GM10266 (cell line): ENCODE measurements at regions not wholly inside any gene's neighbourhood (a gene's known extent, or its start where the extent isn't known, plus 50 kb on each side); places are given as distances from the start of the nearest gene placed in this dataset.

Source experiments
- DNase-seq: peaks from one replicate; pipeline ENCODE4 v3.0.0; 2012; ENCODE audit errors: extremely low spot score
- TF ChIP-seq, protein P1 (sequence below): IDR thresholded peaks from 2 replicates; pipeline ENCODE4 v1.5.1; 2012; ENCODE audit warnings: mild to moderate bottlenecking, low read depth; ENCODE audit not compliant: control insufficient read depth, insufficient read depth; ENCODE audit errors: missing control alignments

DNA sequence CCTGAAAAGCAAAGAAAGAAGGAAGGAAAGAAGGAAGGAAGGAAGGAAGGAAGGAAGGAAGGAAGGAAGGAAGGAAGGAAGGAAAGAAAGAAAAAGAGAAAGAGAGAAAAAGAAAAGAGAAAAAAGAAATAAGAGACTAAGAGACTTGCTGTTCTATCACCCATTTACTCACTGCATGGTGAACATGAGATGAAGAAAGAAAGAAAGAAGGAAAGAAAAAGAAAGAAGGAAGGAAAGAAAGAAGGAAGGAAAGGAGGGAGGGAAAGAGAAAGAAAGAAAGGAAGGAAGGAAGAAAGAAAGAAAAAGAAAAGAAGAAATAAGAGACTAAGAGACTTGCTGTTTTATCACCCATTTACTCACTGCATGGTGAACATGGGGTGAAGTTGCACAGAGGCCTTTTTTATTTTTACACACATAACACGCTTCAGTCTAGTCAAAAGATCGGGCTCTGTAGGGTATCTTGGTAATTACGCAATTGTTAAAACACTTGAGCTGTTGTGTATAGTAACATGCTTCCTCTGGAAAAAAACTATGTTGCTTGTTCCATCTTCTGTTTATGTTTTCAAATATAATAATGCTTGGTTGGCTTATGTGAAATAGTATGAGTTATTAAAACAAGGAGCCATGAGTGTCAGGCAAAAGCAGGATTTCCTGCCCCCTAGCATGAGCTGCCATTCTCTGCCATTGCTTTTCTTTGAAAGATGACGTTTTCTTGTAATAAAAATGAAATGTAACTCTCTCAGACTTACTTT lies 119.3 kb upstream of the ZNF608 start:
- TF ChIP-seq, protein P1, sequence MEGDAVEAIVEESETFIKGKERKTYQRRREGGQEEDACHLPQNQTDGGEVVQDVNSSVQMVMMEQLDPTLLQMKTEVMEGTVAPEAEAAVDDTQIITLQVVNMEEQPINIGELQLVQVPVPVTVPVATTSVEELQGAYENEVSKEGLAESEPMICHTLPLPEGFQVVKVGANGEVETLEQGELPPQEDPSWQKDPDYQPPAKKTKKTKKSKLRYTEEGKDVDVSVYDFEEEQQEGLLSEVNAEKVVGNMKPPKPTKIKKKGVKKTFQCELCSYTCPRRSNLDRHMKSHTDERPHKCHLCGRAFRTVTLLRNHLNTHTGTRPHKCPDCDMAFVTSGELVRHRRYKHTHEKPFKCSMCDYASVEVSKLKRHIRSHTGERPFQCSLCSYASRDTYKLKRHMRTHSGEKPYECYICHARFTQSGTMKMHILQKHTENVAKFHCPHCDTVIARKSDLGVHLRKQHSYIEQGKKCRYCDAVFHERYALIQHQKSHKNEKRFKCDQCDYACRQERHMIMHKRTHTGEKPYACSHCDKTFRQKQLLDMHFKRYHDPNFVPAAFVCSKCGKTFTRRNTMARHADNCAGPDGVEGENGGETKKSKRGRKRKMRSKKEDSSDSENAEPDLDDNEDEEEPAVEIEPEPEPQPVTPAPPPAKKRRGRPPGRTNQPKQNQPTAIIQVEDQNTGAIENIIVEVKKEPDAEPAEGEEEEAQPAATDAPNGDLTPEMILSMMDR, result no peak
- no peak for DNase-seq

DNA sequence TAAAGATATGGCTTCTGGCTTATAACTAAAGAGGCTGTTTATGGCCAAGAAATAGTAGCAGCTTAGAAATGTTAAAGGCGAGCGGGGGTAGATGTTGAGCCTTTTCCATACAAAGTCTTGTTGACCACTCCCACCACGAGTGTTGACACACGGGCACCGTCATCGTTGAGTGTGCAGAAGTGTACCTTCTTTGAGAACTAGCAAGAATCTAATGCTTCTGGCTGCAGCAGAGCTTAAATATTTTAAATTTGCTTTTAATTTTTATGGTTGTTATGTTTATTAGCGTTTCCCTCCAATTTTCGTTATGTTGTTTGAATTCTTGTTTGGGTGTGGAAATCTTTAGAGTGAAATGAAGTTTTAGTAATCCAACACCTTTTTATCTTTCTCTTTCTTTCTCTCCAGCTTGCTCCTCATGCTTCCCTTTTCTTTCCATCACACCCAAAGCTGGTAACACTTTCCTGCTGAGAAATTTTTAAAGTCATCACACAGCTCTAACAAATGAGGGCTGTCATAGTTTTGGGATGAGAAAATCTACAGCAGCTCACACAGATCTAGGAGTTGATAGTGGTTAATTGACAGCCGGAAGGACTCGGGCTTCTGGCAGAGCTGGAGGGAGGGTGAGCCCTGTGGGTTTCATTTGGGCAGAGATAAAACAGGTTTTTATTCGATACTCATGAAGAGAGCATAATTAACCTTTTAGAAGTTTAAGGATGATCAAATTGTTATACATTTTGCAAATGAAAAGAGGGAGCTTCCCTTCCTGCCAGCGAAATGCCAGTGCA lies 120.1 kb upstream of the ZNF608 start:
- no peak for DNase-seq

DNA sequence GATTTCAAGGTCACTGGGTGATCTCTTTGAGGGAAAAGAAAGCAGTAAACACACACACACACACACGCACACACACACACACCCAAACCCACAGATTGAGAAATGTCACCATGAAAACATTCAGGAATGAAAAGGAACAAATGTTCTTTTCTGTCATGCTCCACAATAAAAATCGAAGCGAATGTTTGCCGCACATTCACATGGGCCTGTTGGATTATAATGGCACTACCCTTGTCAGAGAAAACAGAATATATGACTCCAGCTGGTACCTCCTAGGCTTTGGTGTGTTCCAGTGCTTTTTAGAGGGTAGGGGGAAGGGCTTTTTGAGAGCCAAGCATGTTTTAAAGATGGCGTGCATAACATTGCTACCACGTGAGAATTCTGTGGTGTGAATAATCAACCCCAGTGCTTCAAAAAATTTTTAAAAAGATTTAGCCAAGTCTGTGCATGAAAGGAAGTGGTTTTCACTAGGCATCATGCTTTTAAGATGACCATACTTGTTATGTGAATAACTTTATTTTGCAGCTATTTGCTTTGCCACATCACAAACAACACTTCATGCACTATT lies 120.8 kb upstream of the ZNF608 start:
- no peak for DNase-seq
- TF ChIP-seq, protein P1, result no peak

More for the DNA sequence above, 120.1 kb upstream of the ZNF608 start:
- TF ChIP-seq, protein P1, result no peak

DNA sequence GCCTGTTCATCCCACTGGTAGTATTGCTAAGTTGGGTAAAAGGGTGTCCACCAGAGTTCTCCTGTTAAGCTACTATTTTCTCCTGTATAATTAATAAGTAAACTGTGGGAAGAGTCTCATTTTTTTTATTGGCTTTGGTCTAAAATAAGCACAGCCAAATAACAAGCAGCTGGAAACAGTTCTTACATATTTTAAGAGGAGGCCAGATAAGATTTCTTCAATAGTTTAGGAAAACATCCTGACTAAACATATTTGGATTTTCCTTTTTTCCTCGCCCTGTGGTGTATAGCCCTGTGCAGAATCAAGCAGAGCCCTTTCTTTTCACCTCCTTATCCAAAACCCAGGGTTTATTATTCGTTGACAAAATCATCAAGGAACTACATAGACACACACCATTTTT lies 122.2 kb upstream of the ZNF608 start:
- TF ChIP-seq, protein P1, result no peak
- DNase-seq, result no peak

DNA sequence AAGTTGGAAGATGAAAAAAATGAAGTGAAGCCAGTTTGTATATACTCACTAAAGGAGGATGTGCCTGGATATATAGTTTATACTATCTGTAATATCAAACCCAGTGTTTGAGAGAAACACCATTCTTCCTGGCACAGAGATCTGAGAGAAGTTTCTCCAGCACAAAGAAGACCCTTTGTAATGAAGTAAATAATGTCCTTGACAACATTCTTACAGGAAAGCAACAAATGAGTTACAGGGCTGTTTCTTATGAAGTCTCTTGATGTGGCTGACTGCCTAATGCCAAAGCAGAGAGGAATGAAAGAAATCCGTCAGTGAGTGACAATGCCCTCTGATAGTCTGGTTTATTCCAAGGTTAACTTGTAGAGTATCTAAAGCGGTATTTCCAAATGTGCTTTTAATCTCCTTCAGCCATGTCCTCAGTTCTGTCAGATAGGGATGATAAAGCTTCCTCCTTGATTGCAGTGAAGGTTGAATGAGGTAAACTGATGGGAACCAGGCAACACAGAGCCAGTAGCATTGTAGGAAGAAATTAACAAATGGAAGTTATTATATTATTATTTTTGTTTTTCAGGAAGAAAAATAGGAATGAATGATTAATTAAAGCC lies 123.1 kb upstream of the ZNF608 start:
- TF ChIP-seq, protein P1, result no peak
- no peak for DNase-seq

DNA sequence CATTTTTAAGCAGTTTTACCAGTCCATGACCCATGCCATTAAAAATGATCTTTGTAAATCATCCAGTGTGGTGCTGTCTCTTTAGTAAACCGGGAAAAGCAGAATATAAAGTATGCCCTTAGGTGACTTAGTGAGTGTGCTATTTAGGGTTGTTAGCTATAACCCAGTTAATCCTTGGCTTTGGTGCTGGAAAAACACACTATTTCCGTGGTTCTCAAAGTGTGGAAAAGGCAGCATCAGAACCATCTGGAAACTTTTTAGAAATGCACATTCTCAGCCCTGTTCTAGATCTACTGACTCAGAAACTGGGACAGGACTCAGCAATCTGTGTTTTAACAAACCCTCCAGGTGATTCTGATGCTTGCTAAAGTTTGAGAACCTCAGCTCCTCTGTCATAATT lies 123.6 kb upstream of the ZNF608 start:
- TF ChIP-seq, protein P1, result no peak
- DNase-seq, result no peak
